ENCODE measurements at regions not wholly inside any gene's neighbourhood (a gene's known extent, or its start where the extent isn't known, plus 50 kb on each side); places are given as distances from the start of the nearest gene placed in this dataset.

DNA sequence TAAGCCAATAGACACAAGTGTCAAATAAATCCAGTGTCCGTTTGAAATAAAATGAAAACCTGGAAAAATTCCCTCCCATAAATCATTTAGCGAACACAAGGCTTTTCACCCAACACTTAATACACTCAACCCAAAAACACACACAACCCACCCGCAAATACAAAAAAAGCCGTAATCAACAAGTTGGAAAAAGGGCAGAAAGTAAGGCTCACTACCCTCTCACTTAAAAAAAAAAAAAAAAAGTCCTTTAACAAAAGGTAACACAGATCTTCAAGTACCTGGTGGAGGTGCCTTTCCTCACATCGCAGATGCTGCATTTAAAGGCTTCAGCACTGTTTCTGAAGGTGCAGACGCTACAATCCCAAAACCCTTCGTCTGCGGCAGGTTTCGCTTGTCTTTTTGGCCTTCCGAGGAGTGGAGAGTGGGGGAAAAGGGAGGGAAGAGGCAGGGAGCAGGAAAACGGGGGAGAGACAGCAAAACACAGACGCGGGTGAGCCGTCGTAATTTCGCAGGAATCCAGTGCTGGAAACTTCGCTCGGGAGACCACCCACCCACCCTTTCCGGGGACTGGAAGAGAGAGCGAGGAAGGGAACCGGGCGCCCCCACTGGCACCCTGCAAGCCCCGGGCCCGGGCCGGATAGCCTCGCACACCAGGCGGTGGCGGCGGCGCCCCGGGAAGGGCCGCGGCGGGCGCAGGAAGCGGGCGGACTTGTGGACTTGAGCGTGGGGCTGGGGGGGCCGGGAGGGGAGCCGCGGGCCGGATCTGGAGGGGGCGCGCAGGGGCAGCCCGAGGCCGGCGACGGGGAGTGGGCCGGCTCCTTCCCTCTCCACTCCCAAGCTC is 401.8 kb downstream of the SHQ1 start, which contains the start of gene RYBP:
Gene RYBP, minus strand, starts transcription at position 404 of the 841 bp plus-strand sequence.
- peaks cover 10% of the 10 kb centered on the region for H3K4me1 ChIP-seq (ENCODE audit: control insufficient read depth, low read depth, low read length)
- peak within 1 kb of the TSS; percentile 93 for H3K4ac ChIP-seq (ENCODE audit: low read depth, low read length)
- H2AK5ac ChIP-seq (ENCODE audit: low read length): no peak within 1 kb of the TSS
- H2BK5ac ChIP-seq (ENCODE audit: low read length): peak within 1 kb of the TSS; percentile 71
- H3K18ac ChIP-seq (ENCODE audit: low read length): peak within 1 kb of the TSS; percentile 68
- WGBS (ENCODE audit: extremely low coverage, insufficient coverage, low lambda C conversion rate): no CpG with 5 or more reads among the region's 49 CpGs
- H3K27ac ChIP-seq (ENCODE audit: low read depth, low read length): peak within 1 kb of the TSS; percentile 97
- H3K79me1 ChIP-seq (ENCODE audit: low read length): peaks cover 3% of the 10 kb centered on the region
- H4K5ac ChIP-seq (ENCODE audit: low read length): no peak within 1 kb of the TSS
- no peaks in the 10 kb centered on the region for H3K27me3 ChIP-seq (ENCODE audit: insufficient read depth, low read length, poor library complexity)
- no peaks in the 10 kb centered on the region for H3K36me3 ChIP-seq (ENCODE audit: control insufficient read depth, insufficient read depth, low read length)
- H3K4me3 ChIP-seq (ENCODE audit: low read length): peak within 1 kb of the TSS; percentile 77
- peak within 1 kb of the TSS; percentile 96 for H3K9ac ChIP-seq (ENCODE audit: low read length)
- peak within 1 kb of the TSS; percentile 74 for H3K4me2 ChIP-seq (ENCODE audit: low read length)
- H3K23ac ChIP-seq (ENCODE audit: low read length): peak within 1 kb of the TSS; percentile 91
- peak within 1 kb of the TSS; percentile 28 for H2BK15ac ChIP-seq (replicated peaks; ENCODE audit: low read depth)
- peaks cover 49% of the 10 kb centered on the region for H3K79me2 ChIP-seq (ENCODE audit: control insufficient read depth, insufficient read depth, low read length)
- H2BK120ac ChIP-seq (ENCODE audit: low read depth, low read length): peak within 1 kb of the TSS; percentile 88
- peak; percentile 81 for DNase-seq
- peak within 1 kb of the TSS; percentile 79 for H4K8ac ChIP-seq (ENCODE audit: low read depth, low read length)
- peak within 1 kb of the TSS; percentile 93 for H3K56ac ChIP-seq (ENCODE audit: low read length)

DNA sequence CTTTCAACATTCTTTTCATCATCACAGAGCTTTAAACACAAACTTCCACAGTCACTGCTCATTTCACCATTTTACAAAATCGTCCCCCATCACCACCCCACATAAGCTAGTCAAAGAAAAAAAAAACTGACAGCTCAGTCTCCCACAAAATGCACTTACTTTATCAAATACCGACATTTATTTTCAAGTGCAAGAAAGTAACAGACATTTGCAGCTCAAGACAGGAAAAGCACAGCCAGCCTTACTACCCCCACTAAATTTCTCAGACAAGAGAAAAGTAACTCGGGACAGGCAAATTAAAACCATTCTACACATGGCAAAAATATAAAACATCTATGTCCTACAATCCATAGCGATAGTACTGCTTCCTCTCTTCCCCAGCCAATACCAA is 402.4 kb downstream of the SHQ1 start:
- H3K4ac ChIP-seq (ENCODE audit: low read depth, low read length): no peak overlapping the region
- peaks cover 55% of the 10 kb centered on the region for H3K79me2 ChIP-seq (ENCODE audit: control insufficient read depth, insufficient read depth, low read length)
- H2BK5ac ChIP-seq (ENCODE audit: low read length): no peak overlapping the region
- no peak for DNase-seq
- no peak overlapping the region for H3K23ac ChIP-seq (ENCODE audit: low read length)
- peak overlapping the region; percentile 96 for H3K9ac ChIP-seq (ENCODE audit: low read length)
- no peak overlapping the region for H2AK5ac ChIP-seq (ENCODE audit: low read length)
- no peak overlapping the region for H4K8ac ChIP-seq (ENCODE audit: low read depth, low read length)
- H4K5ac ChIP-seq (ENCODE audit: low read length): no peak overlapping the region
- no peaks in the 10 kb centered on the region for H3K27me3 ChIP-seq (ENCODE audit: insufficient read depth, low read length, poor library complexity)
- H3K79me1 ChIP-seq (ENCODE audit: low read length): peaks cover 3% of the 10 kb centered on the region
- no peak overlapping the region for H2BK120ac ChIP-seq (ENCODE audit: low read depth, low read length)
- peak overlapping the region; percentile 77 for H3K4me3 ChIP-seq (ENCODE audit: low read length)
- no peak overlapping the region for H3K18ac ChIP-seq (ENCODE audit: low read length)
- peaks cover 8% of the 10 kb centered on the region for H3K4me1 ChIP-seq (ENCODE audit: control insufficient read depth, low read depth, low read length)
- H2BK15ac ChIP-seq (replicated peaks; ENCODE audit: low read depth): no peak overlapping the region
- no peak overlapping the region for H3K27ac ChIP-seq (ENCODE audit: low read depth, low read length)
- no peaks in the 10 kb centered on the region for H3K36me3 ChIP-seq (ENCODE audit: control insufficient read depth, insufficient read depth, low read length)
- peak overlapping the region; percentile 93 for H3K56ac ChIP-seq (ENCODE audit: low read length)
- H3K4me2 ChIP-seq (ENCODE audit: low read length): peak overlapping the region; percentile 74
- WGBS (ENCODE audit: extremely low coverage, insufficient coverage, low lambda C conversion rate): no CpG with 5 or more reads among the region's 4 CpGs

DNA sequence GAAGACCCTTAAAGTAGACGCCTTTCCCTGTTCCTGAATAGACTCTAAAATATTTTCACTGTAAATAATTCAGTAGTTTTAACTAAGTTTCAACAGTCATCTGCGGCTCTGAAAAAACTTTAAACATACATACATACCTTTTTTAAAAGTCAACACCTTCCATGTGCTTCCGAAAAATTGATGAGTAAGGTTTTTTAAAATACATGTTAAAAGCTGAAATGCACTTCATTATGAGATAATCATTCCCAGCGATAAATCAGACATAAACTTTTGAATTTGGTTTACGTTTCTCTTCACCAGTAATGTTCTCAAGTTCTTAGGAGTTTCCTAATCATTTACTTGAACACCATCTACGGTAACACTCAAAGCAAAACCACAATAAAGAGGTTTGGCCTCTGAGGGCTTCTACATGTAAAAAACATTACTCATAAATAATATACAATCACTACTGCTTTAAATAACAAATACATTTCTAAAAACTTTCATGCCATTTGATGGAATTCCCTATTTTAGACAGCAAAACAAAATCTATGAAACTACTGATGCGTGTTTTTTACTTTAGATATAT is 403.5 kb downstream of the SHQ1 start:
- H3K36me3 ChIP-seq (ENCODE audit: control insufficient read depth, insufficient read depth, low read length): no peaks in the 10 kb centered on the region
- H3K4me1 ChIP-seq (ENCODE audit: control insufficient read depth, low read depth, low read length): peaks cover 8% of the 10 kb centered on the region
- H3K18ac ChIP-seq (ENCODE audit: low read length): no peak overlapping the region
- H4K8ac ChIP-seq (ENCODE audit: low read depth, low read length): no peak overlapping the region
- no peak overlapping the region for H3K4me2 ChIP-seq (ENCODE audit: low read length)
- H3K27ac ChIP-seq (ENCODE audit: low read depth, low read length): no peak overlapping the region
- no peak overlapping the region for H2BK120ac ChIP-seq (ENCODE audit: low read depth, low read length)
- H3K79me1 ChIP-seq (ENCODE audit: low read length): peaks cover 4% of the 10 kb centered on the region
- no peak for DNase-seq
- H2BK15ac ChIP-seq (replicated peaks; ENCODE audit: low read depth): no peak overlapping the region
- H3K27me3 ChIP-seq (ENCODE audit: insufficient read depth, low read length, poor library complexity): no peaks in the 10 kb centered on the region
- no peak overlapping the region for H3K4ac ChIP-seq (ENCODE audit: low read depth, low read length)
- no peak overlapping the region for H2BK5ac ChIP-seq (ENCODE audit: low read length)
- 100% methylated on average over 1 of the region's 7 CpGs for whole genome bisulfite sequencing (ENCODE audit: extremely low coverage, insufficient coverage, low lambda C conversion rate)
- H3K9ac ChIP-seq (ENCODE audit: low read length): no peak overlapping the region
- H3K79me2 ChIP-seq (ENCODE audit: control insufficient read depth, insufficient read depth, low read length): peaks cover 65% of the 10 kb centered on the region
- no peak overlapping the region for H3K23ac ChIP-seq (ENCODE audit: low read length)
- no peak overlapping the region for H4K5ac ChIP-seq (ENCODE audit: low read length)
- no peak overlapping the region for H2AK5ac ChIP-seq (ENCODE audit: low read length)
- no peak overlapping the region for H3K4me3 ChIP-seq (ENCODE audit: low read length)
- H3K56ac ChIP-seq (ENCODE audit: low read length): no peak overlapping the region

- WGBS (ENCODE audit: extremely low coverage, insufficient coverage, low lambda C conversion rate): no CpG with 5 or more reads among the region's 4 CpGs
- no peak overlapping the region for H2BK15ac ChIP-seq (replicated peaks; ENCODE audit: low read depth)
- no peak overlapping the region for H2BK5ac ChIP-seq (ENCODE audit: low read length)
- no peak overlapping the region for H3K4me3 ChIP-seq (ENCODE audit: low read length)
- H3K4ac ChIP-seq (ENCODE audit: low read depth, low read length): no peak overlapping the region
- H3K18ac ChIP-seq (ENCODE audit: low read length): no peak overlapping the region
- no peak overlapping the region for H3K23ac ChIP-seq (ENCODE audit: low read length)
- no peak overlapping the region for H4K5ac ChIP-seq (ENCODE audit: low read length)
- H3K27ac ChIP-seq (ENCODE audit: low read depth, low read length): no peak overlapping the region
- no peak overlapping the region for H3K9ac ChIP-seq (ENCODE audit: low read length)
- H3K79me2 ChIP-seq (ENCODE audit: control insufficient read depth, insufficient read depth, low read length): peaks cover 84% of the 10 kb centered on the region
- H3K27me3 ChIP-seq (ENCODE audit: insufficient read depth, low read length, poor library complexity): no peaks in the 10 kb centered on the region
- H2BK120ac ChIP-seq (ENCODE audit: low read depth, low read length): no peak overlapping the region
- H3K79me1 ChIP-seq (ENCODE audit: low read length): peaks cover 13% of the 10 kb centered on the region
- H3K56ac ChIP-seq (ENCODE audit: low read length): no peak overlapping the region
- H2AK5ac ChIP-seq (ENCODE audit: low read length): no peak overlapping the region
- no peak for DNase-seq
- no peak overlapping the region for H4K8ac ChIP-seq (ENCODE audit: low read depth, low read length)
- H3K4me2 ChIP-seq (ENCODE audit: low read length): no peak overlapping the region
- H3K36me3 ChIP-seq (ENCODE audit: control insufficient read depth, insufficient read depth, low read length): peaks cover 2% of the 10 kb centered on the region
- H3K4me1 ChIP-seq (ENCODE audit: control insufficient read depth, low read depth, low read length): peaks cover 12% of the 10 kb centered on the region
Measured at GRCh38 chr3:72442759-72443158, 405.5 kb downstream of the SHQ1 start.

GRCh38 chr3:72441284-72441994 is 406.8 kb downstream of the SHQ1 start:
- no CpG with 5 or more reads among the region's 5 CpGs for WGBS (ENCODE audit: extremely low coverage, insufficient coverage, low lambda C conversion rate)
- Histone ChIP-seq H4K5ac (ENCODE audit: low read length) (no peak overlapping the region), H3K18ac (ENCODE audit: low read length) (no peak overlapping the region), H3K56ac (ENCODE audit: low read length) (no peak overlapping the region), H3K9ac (ENCODE audit: low read length) (no peak overlapping the region), H3K27ac (ENCODE audit: low read depth, low read length) (no peak overlapping the region), H3K23ac (ENCODE audit: low read length) (no peak overlapping the region), H3K36me3 (ENCODE audit: control insufficient read depth, insufficient read depth, low read length) (peaks cover 2% of the 10 kb centered on the region), H3K79me2 (ENCODE audit: control insufficient read depth, insufficient read depth, low read length) (peaks cover 91% of the 10 kb centered on the region), H2BK15ac (replicated peaks; ENCODE audit: low read depth) (no peak overlapping the region), H2AK5ac (ENCODE audit: low read length) (no peak overlapping the region), H2BK120ac (ENCODE audit: low read depth, low read length) (no peak overlapping the region), H3K4me3 (ENCODE audit: low read length) (no peak overlapping the region), H3K4ac (ENCODE audit: low read depth, low read length) (no peak overlapping the region), H3K79me1 (ENCODE audit: low read length) (peaks cover 13% of the 10 kb centered on the region), H4K8ac (ENCODE audit: low read depth, low read length) (no peak overlapping the region), H2BK5ac (ENCODE audit: low read length) (no peak overlapping the region), H3K4me2 (ENCODE audit: low read length) (no peak overlapping the region), H3K4me1 (ENCODE audit: control insufficient read depth, low read depth, low read length) (peaks cover 11% of the 10 kb centered on the region), H3K27me3 (ENCODE audit: insufficient read depth, low read length, poor library complexity) (no peaks in the 10 kb centered on the region)
- DNase-seq: no peak

Data from mesendoderm (in vitro differentiated cells).